Tibial nerve (tissue), 4 donors: ENCODE measurements at regions not wholly inside any gene's neighbourhood (a gene's known extent, or its start where the extent isn't known, plus 50 kb on each side); places are given as distances from the start of the nearest gene placed in this dataset.

Source experiments
- CTCF ChIP-seq, 5 experiments: fragments of 200-600 bp in 3 of 5; fragments of 450-650 bp in 2 of 5; sonication (generic) in 3 of 5; IDR thresholded peaks; one replicate each; pipeline ENCODE4 v1.5.1; 2016 to 2019; ENCODE audit warnings: antibody characterized with exemption in 5 of 5, mild to moderate bottlenecking in 3 of 5, moderate library complexity in 2 of 5
- EP300 ChIP-seq, 2 donors: sonication (generic); formaldehyde crosslinking; IDR thresholded peaks; one replicate each; pipeline ENCODE4 v1.6.1; 2017; ENCODE audit warnings: antibody characterized with exemption in 2 of 2, mild to moderate bottlenecking in 1 of 2
- POLR2A ChIP-seq, 2 donors: fragments of 450-650 bp; IDR thresholded peaks; one replicate each; pipeline ENCODE4 v1.6.1; 2017; ENCODE audit warnings: antibody characterized with exemption in 2 of 2, mild to moderate bottlenecking in 2 of 2, moderate library complexity in 2 of 2

DNA sequence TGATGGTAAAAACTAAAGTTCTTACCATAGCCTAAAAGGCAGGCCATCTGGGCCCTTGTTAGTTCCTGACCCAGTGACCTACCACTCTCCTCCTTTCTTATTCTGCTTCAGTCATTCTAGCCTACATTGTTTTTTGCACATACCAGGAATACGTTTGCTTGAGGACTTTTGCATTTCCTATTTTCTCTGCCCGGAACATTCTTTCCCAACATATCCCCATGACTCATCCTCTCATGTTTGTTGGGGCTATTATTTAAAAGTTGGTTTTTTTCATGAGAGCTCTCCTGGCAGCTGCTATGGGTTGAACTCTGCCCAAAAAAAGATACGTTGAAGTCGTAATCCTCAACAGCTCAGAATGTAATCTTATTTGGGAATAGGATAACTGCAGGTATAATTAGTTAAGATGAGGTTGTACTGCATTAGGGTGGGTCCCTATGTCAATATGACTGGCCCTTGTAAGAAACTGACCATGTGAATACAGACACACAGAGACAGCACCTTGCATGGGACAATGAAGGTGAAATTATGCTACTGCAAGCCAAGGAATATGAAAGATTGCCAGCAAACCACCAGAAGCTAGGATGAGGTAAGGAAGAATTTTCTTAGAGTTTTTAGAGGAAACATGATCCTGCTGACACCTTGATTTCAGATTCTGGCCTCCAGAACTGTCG is 138.3 kb upstream of the PDHA2 start:
- no peak for TF ChIP-seq CTCF (IDR thresholded peaks at IDR 0.05)
- TF ChIP-seq EP300 (IDR thresholded peaks at IDR 0.05) = no peak
- no peak for TF ChIP-seq POLR2A (IDR thresholded peaks at IDR 0.05)
